ENCODE measurements at regions not wholly inside any gene's neighbourhood (a gene's known extent, or its start where the extent isn't known, plus 50 kb on each side); places are given as distances from the start of the nearest gene placed in this dataset.
"Not testable (repeated sequence)": the region's sequence is repeated elsewhere in the genome, so short reads cannot be mapped to it uniquely, and the experiment has no call there.

GRCh38 chr1:172822886-172823285 lies 164.0 kb downstream of the FASLG start:
- no peak for DNase-seq (ENCODE audit: low spot score)
- Mint-ChIP-seq H3K4me3 (no peak overlapping the region), H3K9me3 (no peaks in the 10 kb centered on the region), H3K4me1 (ENCODE audit: low read depth) (peaks cover 28% of the 10 kb centered on the region), H3K36me3 (ENCODE audit: low read depth) (peaks cover 2% of the 10 kb centered on the region), H3K27me3 (ENCODE audit: low read depth) (peaks cover 20% of the 10 kb centered on the region), H3K27ac (no peak overlapping the region)

GRCh38 chr1:172823534-172823933 lies 164.6 kb downstream of the FASLG start:
- H3K9me3 Mint-ChIP-seq = no peaks in the 10 kb centered on the region
- no peak overlapping the region for H3K4me3 Mint-ChIP-seq
- peaks cover 20% of the 10 kb centered on the region for H3K27me3 Mint-ChIP-seq (ENCODE audit: low read depth)
- peaks cover 2% of the 10 kb centered on the region for H3K36me3 Mint-ChIP-seq (ENCODE audit: low read depth)
- peaks cover 23% of the 10 kb centered on the region for H3K4me1 Mint-ChIP-seq (ENCODE audit: low read depth)
- no peak for DNase-seq (ENCODE audit: low spot score)
- H3K27ac Mint-ChIP-seq = no peak overlapping the region

- H3K4me3 Mint-ChIP-seq = no peak overlapping the region
- H3K27ac Mint-ChIP-seq = no peak overlapping the region
- no peaks in the 10 kb centered on the region for H3K9me3 Mint-ChIP-seq
These were observed 165.3 kb downstream of the FASLG start for GRCh38 chr1:172824209-172824608.

GRCh38 chr1:172826096-172826741 lies 167.3 kb downstream of the FASLG start:
- peaks cover 30% of the 10 kb centered on the region for H3K27me3 Mint-ChIP-seq (ENCODE audit: low read depth)
- H3K4me3 Mint-ChIP-seq = no peak overlapping the region
- peaks cover 8% of the 10 kb centered on the region for H3K4me1 Mint-ChIP-seq (ENCODE audit: low read depth)
- no peak overlapping the region for H3K27ac Mint-ChIP-seq
- H3K36me3 Mint-ChIP-seq (ENCODE audit: low read depth) = no peaks in the 10 kb centered on the region
- H3K9me3 Mint-ChIP-seq = no peaks in the 10 kb centered on the region
- DNase-seq (ENCODE audit: low spot score) = no peak

More at GRCh38 chr1:172824209-172824608, 165.3 kb downstream of the FASLG start:
- Mint-ChIP-seq H3K4me1 (ENCODE audit: low read depth) (peaks cover 16% of the 10 kb centered on the region), H3K27me3 (ENCODE audit: low read depth) (peaks cover 20% of the 10 kb centered on the region), H3K36me3 (ENCODE audit: low read depth) (peaks cover 2% of the 10 kb centered on the region)
- DNase-seq (ENCODE audit: low spot score) = no peak

- Mint-ChIP-seq H3K27ac (no peak overlapping the region), H3K4me1 (ENCODE audit: low read depth) (peaks cover 8% of the 10 kb centered on the region), H3K9me3 (no peaks in the 10 kb centered on the region), H3K36me3 (ENCODE audit: low read depth) (no peaks in the 10 kb centered on the region), H3K27me3 (ENCODE audit: low read depth) (peaks cover 39% of the 10 kb centered on the region), H3K4me3 (no peak overlapping the region)
- no peak for DNase-seq (ENCODE audit: low spot score)
These were observed 168.4 kb downstream of the FASLG start for GRCh38 chr1:172827301-172827700.

- Mint-ChIP-seq H3K27ac (no peak overlapping the region), H3K4me1 (ENCODE audit: low read depth) (peaks cover 9% of the 10 kb centered on the region), H3K9me3 (no peaks in the 10 kb centered on the region), H3K4me3 (no peak overlapping the region), H3K27me3 (ENCODE audit: low read depth) (peaks cover 41% of the 10 kb centered on the region), H3K36me3 (ENCODE audit: low read depth) (no peaks in the 10 kb centered on the region)
- DNase-seq (ENCODE audit: low spot score) = no peak
These were observed 168.9 kb downstream of the FASLG start for GRCh38 chr1:172827841-172828240.

- DNase-seq (ENCODE audit: low spot score) = no peak
- H3K27ac Mint-ChIP-seq = no peak overlapping the region
- peaks cover 68% of the 10 kb centered on the region for H3K27me3 Mint-ChIP-seq (ENCODE audit: low read depth)
- H3K9me3 Mint-ChIP-seq = no peaks in the 10 kb centered on the region
- H3K36me3 Mint-ChIP-seq (ENCODE audit: low read depth) = no peaks in the 10 kb centered on the region
- H3K4me3 Mint-ChIP-seq = no peak overlapping the region
- H3K4me1 Mint-ChIP-seq (ENCODE audit: low read depth) = peaks cover 12% of the 10 kb centered on the region
These were observed 173.3 kb downstream of the FASLG start for GRCh38 chr1:172832006-172832725.

- Mint-ChIP-seq H3K4me1 (ENCODE audit: low read depth) (peaks cover 26% of the 10 kb centered on the region), H3K27me3 (ENCODE audit: low read depth) (peaks cover 75% of the 10 kb centered on the region)
These were observed 175.1 kb downstream of the FASLG start for GRCh38 chr1:172833954-172834353.

GRCh38 chr1:172834609-172835008 lies 175.7 kb downstream of the FASLG start:
- peaks cover 74% of the 10 kb centered on the region for H3K27me3 Mint-ChIP-seq (ENCODE audit: low read depth)
- H3K9me3 Mint-ChIP-seq = no peaks in the 10 kb centered on the region
- H3K4me1 Mint-ChIP-seq (ENCODE audit: low read depth) = peaks cover 25% of the 10 kb centered on the region
- H3K4me3 Mint-ChIP-seq = no peak overlapping the region
- no peak for DNase-seq (ENCODE audit: low spot score)
- no peak overlapping the region for H3K27ac Mint-ChIP-seq
- no peaks in the 10 kb centered on the region for H3K36me3 Mint-ChIP-seq (ENCODE audit: low read depth)

More at GRCh38 chr1:172833954-172834353, 175.1 kb downstream of the FASLG start:
- no peaks in the 10 kb centered on the region for H3K9me3 Mint-ChIP-seq
- no peaks in the 10 kb centered on the region for H3K36me3 Mint-ChIP-seq (ENCODE audit: low read depth)
- H3K4me3 Mint-ChIP-seq = no peak overlapping the region
- no peak overlapping the region for H3K27ac Mint-ChIP-seq
- no peak for DNase-seq (ENCODE audit: low spot score)

- DNase-seq (ENCODE audit: low spot score) = no peak
- H3K27me3 Mint-ChIP-seq (ENCODE audit: low read depth) = peaks cover 74% of the 10 kb centered on the region
- peaks cover 23% of the 10 kb centered on the region for H3K4me1 Mint-ChIP-seq (ENCODE audit: low read depth)
- no peaks in the 10 kb centered on the region for H3K36me3 Mint-ChIP-seq (ENCODE audit: low read depth)
- no peak overlapping the region for H3K4me3 Mint-ChIP-seq
- no peaks in the 10 kb centered on the region for H3K9me3 Mint-ChIP-seq
- no peak overlapping the region for H3K27ac Mint-ChIP-seq
These were observed 176.9 kb downstream of the FASLG start for GRCh38 chr1:172835834-172836233.

GRCh38 chr1:172837816-172838679 lies 179.1 kb downstream of the FASLG start:
- Mint-ChIP-seq H3K9me3 (no peaks in the 10 kb centered on the region), H3K27me3 (ENCODE audit: low read depth) (peaks cover 69% of the 10 kb centered on the region), H3K4me1 (ENCODE audit: low read depth) (peaks cover 18% of the 10 kb centered on the region), H3K36me3 (ENCODE audit: low read depth) (no peaks in the 10 kb centered on the region), H3K27ac (no peak overlapping the region), H3K4me3 (peak overlapping the region; percentile 24)
- peak; percentile 54 for DNase-seq (ENCODE audit: low spot score)

- no peaks in the 10 kb centered on the region for H3K36me3 Mint-ChIP-seq (ENCODE audit: low read depth)
- H3K9me3 Mint-ChIP-seq = no peaks in the 10 kb centered on the region
- peaks cover 66% of the 10 kb centered on the region for H3K27me3 Mint-ChIP-seq (ENCODE audit: low read depth)
- no peak overlapping the region for H3K27ac Mint-ChIP-seq
- no peak for DNase-seq (ENCODE audit: low spot score)
- H3K4me3 Mint-ChIP-seq = peak overlapping the region; percentile 24
- H3K4me1 Mint-ChIP-seq (ENCODE audit: low read depth) = peaks cover 18% of the 10 kb centered on the region
These were observed 179.9 kb downstream of the FASLG start for GRCh38 chr1:172838680-172839313.

- H3K27me3 Mint-ChIP-seq (ENCODE audit: low read depth) = peaks cover 62% of the 10 kb centered on the region
These were observed 180.7 kb downstream of the FASLG start for GRCh38 chr1:172839639-172840038.

More at GRCh38 chr1:172839639-172840038, 180.7 kb downstream of the FASLG start:
- DNase-seq (ENCODE audit: low spot score); H3K4me3 Mint-ChIP-seq; H3K9me3 Mint-ChIP-seq; H3K36me3 Mint-ChIP-seq (ENCODE audit: low read depth); H3K27ac Mint-ChIP-seq: not testable (repeated sequence)
- H3K4me1 Mint-ChIP-seq (ENCODE audit: low read depth) = peaks cover 18% of the 10 kb centered on the region

Measured in T-helper 2 cell treated with Interferon-gamma antibody and Interleukin-4, amounts not matched to agents 5 μg/mL and 100 μg/mL, for 36 hours (primary cell).